Heart right ventricle (tissue), 16 donors: ENCODE measurements at regions not wholly inside any gene's neighbourhood (a gene's known extent, or its start where the extent isn't known, plus 50 kb on each side); places are given as distances from the start of the nearest gene placed in this dataset.

Experiments
- ATAC-seq, 8 donors: fragments of 200-7000 bp; cut with Tn5 transposase; one replicate each; pipeline ENCODE4 v1.9.1; 2020; ENCODE audit warnings: mild to moderate bottlenecking in 8 of 8, moderate library complexity in 8 of 8, moderate number of reproducible peaks in 1 of 8
- DNase-seq, 2 donors: peaks; one replicate each; pipeline ENCODE4 v3.0.0-alpha.2; 2020
- H3K27ac ChIP-seq, 10 donors: fragments of 200-600 bp; sonication (generic) in 2 of 10; one replicate each; pipeline versions ENCODE4 v1.5.0 to v1.8.0; 2020 to 2022; ENCODE audit warnings: mild to moderate bottlenecking in 3 of 10
- H3K27me3 ChIP-seq, 7 donors: fragments of 200-600 bp; one replicate each; pipeline ENCODE4 v1.8.0; 2021 to 2022; ENCODE audit warnings: mild to moderate bottlenecking in 2 of 7
- H3K36me3 ChIP-seq, 9 donors: fragments of 200-600 bp; sonication (generic) in 1 of 9; one replicate each; pipeline versions ENCODE4 v1.5.0 to v1.8.0; 2020 to 2022; ENCODE audit warnings: mild to moderate bottlenecking in 2 of 9
- H3K4me1 ChIP-seq, 9 donors: fragments of 200-600 bp; sonication (generic) in 1 of 9; one replicate each; pipeline versions ENCODE4 v1.5.0 to v1.8.0; 2020 to 2022; ENCODE audit warnings: mild to moderate bottlenecking in 4 of 9
- H3K4me3 ChIP-seq, 10 donors: fragments of 200-600 bp; sonication (generic) in 2 of 10; one replicate each; pipeline versions ENCODE4 v1.5.0 to v1.8.0; 2020 to 2022; ENCODE audit warnings: mild to moderate bottlenecking in 7 of 10, moderate library complexity in 2 of 10
- H3K9me3 ChIP-seq, 11 donors: fragments of 200-600 bp in 10 of 11; sonication (generic) in 2 of 11; one replicate each; pipeline versions ENCODE4 v1.5.0 to v1.8.0; 2013 to 2022; ENCODE audit warnings: mild to moderate bottlenecking in 2 of 11, control low read depth in 1 of 11, moderate library complexity in 1 of 11
- CTCF ChIP-seq, 9 donors: fragments of 200-600 bp; sonication (generic) in 2 of 9; IDR thresholded peaks; one replicate each; pipeline versions ENCODE4 v1.5.0 to v1.8.0; 2021 to 2022; ENCODE audit warnings: antibody characterized with exemption in 9 of 9, mild to moderate bottlenecking in 5 of 9, moderate library complexity in 1 of 9
- WGBS, 2 donors: extraction: QIAGEN DNeasy Blood & Tissue Kit; methylation state at CpG; one replicate each; pipeline ENCODE4 v1.1.7; 2013; ENCODE audit warnings: inconsistent platforms in 1 of 2; 5-methylcytosine and 5-hydroxymethylcytosine counted together
- intact Hi-C, 10 donors: fragments of 100-400 bp; cut with DNase I; formaldehyde crosslinking; loops; one replicate each; pipeline versions ENCODE4 v1.11.1 to v1.14.2; 2022
- donor health status: Arrhythmogenic right ventricular cardiomyopathy.
- donor health status: ischemic (EF 13 %, LVEDD 7.1; RV severe dilation, severe dysfunction).
- donor health status: healthy with polysubstance abuse.
- donor health status: DM: no; HTN: yes; CAD: no.
- donor health status: DM: no; HTN: no; CAD: no.
- donor health status: ischemic (EF 25% LVEDD 6.9; RV normal size, moderate dysfunction).
- donor health status: ischemic (EF 25% LVEDD 5.7; RV mildly dilated, moderate dysfunction).
- donor health status: healthy.
- donor health status: DM: yes; HTN: yes; CAD: no.
- donor health status: Ischemic cardiomyopathy.
- donor health status: ischemic (EF 35%, LVEDD 5.7; RV mildly dilated, moderate dysfunction).
- donor health status: nonischemic (EF 11% LVEDD 7.7; RV severe dilation, severe dysfunction).
- donor health status: DM: yes; HTN: yes; CAD: no.
- donor health status: PGD.
- donor health status: ischemic (EF 29% LVEDD 5.4; RV normal size, mild dysfunction).
- donor health status: nonischemic (EF 23%, LVEDD 6.1; RV moderate dilation, normal function).

DNA sequence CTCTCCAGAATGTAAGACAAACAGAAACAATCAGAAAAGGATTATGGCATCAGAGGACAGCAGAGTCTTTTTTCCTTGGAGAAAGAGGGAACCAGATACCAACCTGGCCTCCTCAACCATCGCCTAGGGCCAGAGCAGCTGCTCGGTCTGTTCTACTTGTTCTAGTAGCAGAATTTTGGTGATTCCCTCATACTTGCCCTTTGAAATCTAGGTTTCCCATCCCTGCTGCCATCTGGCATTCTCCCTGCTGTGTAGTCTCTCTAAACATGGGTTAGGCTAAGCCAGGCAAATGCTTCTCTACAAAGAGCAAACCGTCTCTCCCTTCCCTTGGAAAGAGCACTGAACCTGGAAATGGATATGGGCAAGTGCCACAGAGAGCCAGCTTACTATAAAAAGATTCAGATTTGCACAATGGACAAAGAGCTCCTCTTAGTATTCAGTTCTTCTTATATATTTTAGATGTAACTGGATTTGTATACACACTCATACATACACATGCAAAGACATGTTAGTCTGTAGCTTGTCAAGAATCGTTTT, 208.6 kb upstream of the ST6GAL2 start:
- H3K4me1 ChIP-seq, result peaks cover 0 to 16% (median 0%) of the 10 kb centered on the region in 9 donors
- no peaks in the 10 kb centered on the region for H3K36me3 ChIP-seq
- H3K9me3 ChIP-seq, result no peaks in the 10 kb centered on the region
- no peaks in the 10 kb centered on the region for H3K27me3 ChIP-seq
- no peak for TF ChIP-seq CTCF (IDR thresholded peaks at IDR 0.05)
- intact Hi-C loops, result no loop called here
- H3K4me3 ChIP-seq, result no peak overlapping the region
- H3K27ac ChIP-seq, result no peak overlapping the region
- no peak for ATAC-seq
- DNase-seq, result no peak
- WGBS, 2 donors, result 76 to 85% methylated on average over 4 of the region's 4 CpGs

GRCh38 chr2:107102176-107102575, 216.2 kb upstream of the ST6GAL2 start:
- TF ChIP-seq CTCF (IDR thresholded peaks at IDR 0.05), result no peak
- DNase-seq (no peak), ATAC-seq (no peak)
- no peak overlapping the region for H3K27ac ChIP-seq
- no peaks in the 10 kb centered on the region for H3K36me3 ChIP-seq
- peaks cover 0 to 24% (median 0%) of the 10 kb centered on the region in 11 donors for H3K9me3 ChIP-seq
- no peak overlapping the region for H3K4me3 ChIP-seq
- no peaks in the 10 kb centered on the region for H3K27me3 ChIP-seq
- H3K4me1 ChIP-seq, result peaks cover 0 to 2% (median 0%) of the 10 kb centered on the region in 9 donors
- 89 to 91% methylated on average over 8 of the region's 8 CpGs for WGBS, 2 donors
- intact Hi-C loops, result no loop called here

DNA sequence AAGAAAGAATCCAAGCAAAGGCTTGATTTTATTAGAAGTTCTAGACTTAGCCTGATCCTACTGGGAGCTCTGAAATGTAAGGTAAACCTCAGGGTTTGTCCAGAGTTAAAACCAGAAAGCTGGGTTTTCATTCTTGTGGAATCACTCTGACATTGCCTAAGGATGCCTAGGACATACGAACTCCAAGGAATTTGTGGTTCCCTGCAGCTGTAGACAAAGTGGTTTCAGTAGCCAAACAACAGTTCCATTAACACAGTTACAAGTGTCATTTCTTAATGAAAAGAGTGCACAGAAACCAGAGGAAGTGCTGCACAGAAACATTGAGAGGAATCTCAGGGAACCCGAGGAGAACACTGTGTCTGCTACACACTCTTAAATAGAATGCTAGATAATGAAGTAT, 221.4 kb upstream of the ST6GAL2 start:
- Histone ChIP-seq H3K9me3 (peaks cover 0 to 32% (median 0%) of the 10 kb centered on the region in 11 donors), H3K4me3 (no peak overlapping the region), H3K27me3 (no peaks in the 10 kb centered on the region), H3K27ac (no peak overlapping the region), H3K4me1 (no peaks in the 10 kb centered on the region), H3K36me3 (no peaks in the 10 kb centered on the region)
- DNase-seq, result no peak
- intact Hi-C loops, result no loop called here
- 59 to 70% methylated on average over 2 of the region's 2 CpGs for WGBS, 2 donors
- no peak for ATAC-seq
- TF ChIP-seq CTCF (IDR thresholded peaks at IDR 0.05), result no peak

DNA sequence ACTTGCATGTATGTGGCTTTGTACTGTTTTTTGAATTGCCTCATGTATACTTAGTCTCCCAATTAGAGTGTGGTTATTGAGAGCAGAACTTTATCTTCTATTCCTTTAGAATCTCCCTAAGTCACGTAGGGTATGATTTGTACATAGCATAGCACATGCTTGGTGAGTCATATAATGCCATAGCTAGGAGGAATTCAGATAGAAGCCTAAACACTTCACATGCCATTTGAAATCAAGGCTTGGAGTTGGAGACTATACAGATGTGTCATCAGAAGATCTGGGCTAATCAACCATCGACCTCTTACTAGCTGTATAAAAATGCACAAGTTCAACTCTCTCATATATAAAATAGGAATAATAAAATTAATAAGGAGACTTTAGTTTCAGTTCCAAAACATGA, 222.6 kb upstream of the ST6GAL2 start:
- 53 to 56% methylated on average over 2 of the region's 2 CpGs for WGBS, 2 donors
- ATAC-seq (no peak), DNase-seq (no peak)
- H3K27me3 ChIP-seq, result no peaks in the 10 kb centered on the region
- intact Hi-C loops, result no loop called here
- no peak overlapping the region for H3K4me3 ChIP-seq
- peaks cover 0 to 25% (median 0%) of the 10 kb centered on the region in 11 donors for H3K9me3 ChIP-seq
- H3K4me1 ChIP-seq, result no peaks in the 10 kb centered on the region
- no peak overlapping the region for H3K27ac ChIP-seq
- no peaks in the 10 kb centered on the region for H3K36me3 ChIP-seq
- TF ChIP-seq CTCF (IDR thresholded peaks at IDR 0.05), result no peak
